ENCODE measurements at regions not wholly inside any gene's neighbourhood (a gene's known extent, or its start where the extent isn't known, plus 50 kb on each side); places are given as distances from the start of the nearest gene placed in this dataset.

DNA sequence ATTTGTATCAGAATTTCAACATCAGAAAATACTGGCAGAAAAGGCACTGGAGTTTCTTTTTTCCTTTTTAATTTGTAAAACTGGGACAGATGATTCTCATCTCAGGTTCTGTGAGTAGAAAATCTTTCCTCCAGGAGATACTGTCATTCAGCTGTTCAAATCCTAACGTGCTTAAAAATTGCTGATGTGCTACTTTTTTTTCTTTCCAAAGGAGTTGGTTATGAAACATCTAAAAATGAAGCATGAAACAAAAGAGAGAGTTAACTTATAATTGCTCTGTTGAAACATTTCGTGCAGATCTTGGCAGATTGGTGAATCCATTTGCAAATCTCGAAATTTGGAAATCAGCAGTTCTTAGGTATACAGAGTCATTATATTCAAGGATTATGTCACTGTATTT lies 622.6 kb downstream of the RNF144B start:
- TF ChIP-seq CTCF (IDR thresholded peaks at IDR 0.05; ENCODE audit: insufficient read depth, low read length, poor library complexity, severe bottlenecking) (no peak), EZH2phosphoT487 (conservative IDR thresholded peaks at IDR 0.05; ENCODE audit: low read length) (no peak)
